B cell (primary cell): ENCODE measurements at regions not wholly inside any gene's neighbourhood (a gene's known extent, or its start where the extent isn't known, plus 50 kb on each side); places are given as distances from the start of the nearest gene placed in this dataset.

ENCODE experiments used
- ATAC-seq: fragments of 200-7000 bp; cut with Tn5 transposase; one replicate; pipeline ENCODE4 v1.10.0; 2021; ENCODE audit warnings: low read depth, mild to moderate bottlenecking, moderate number of reproducible peaks, moderate library complexity
- CTCF ChIA-PET: fragments of 350-600 bp; sonication (Branson Sonifier 250); formaldehyde crosslinking; loops from one replicate; lab custom pipeline; 2021; ENCODE audit warnings: antibody characterized with exemption, inconsistent platforms; lab: Charles Lee
- POLR2A ChIA-PET: fragments of 350-600 bp; sonication (Branson Sonifier 250); formaldehyde crosslinking; loops from one replicate; lab custom pipeline; 2021; ENCODE audit warnings: antibody characterized with exemption; lab: Charles Lee
- DNase-seq: peaks from one replicate; pipeline ENCODE4 v3.0.0; 2013
- H2AFZ ChIP-seq: 2 replicates; pipeline ENCODE4 v1.6.1; 2012; ENCODE audit warnings: mild to moderate bottlenecking, low read depth, low read length; ENCODE audit not compliant: insufficient read depth, poor library complexity, severe bottlenecking
- H3K27ac ChIP-seq, 2 donors: 1 replicate in 1 of 2; 2 replicates in 1 of 2; pipeline ENCODE4 v1.5.1; 2012 to 2013; ENCODE audit warnings: low read length in 2 of 2, mild to moderate bottlenecking in 2 of 2, moderate library complexity in 1 of 2
- H3K27me3 ChIP-seq, 4 experiments: fragments of 200-600 bp in 1 of 4; sonication (generic) in 1 of 4; replicated peaks in 1 of 4; 1 replicate in 2 of 4; 2 replicates in 2 of 4; pipeline versions ENCODE4 v1.6.1 to v1.7.0; 2013 to 2016; ENCODE audit warnings: low read length in 3 of 4, mild to moderate bottlenecking in 2 of 4, mixed read lengths in 1 of 4, moderate library complexity in 1 of 4; ENCODE audit not compliant: insufficient read depth in 4 of 4, control insufficient read depth in 3 of 4; ENCODE audit errors: control extremely low read depth in 1 of 4
- H3K36me3 ChIP-seq, 2 experiments: replicated peaks in 1 of 2; 1 replicate in 1 of 2; 2 replicates in 1 of 2; pipeline versions ENCODE4 v1.6.1 to v1.7.1; 2013; ENCODE audit warnings: low read length in 1 of 2; ENCODE audit not compliant: insufficient read depth in 2 of 2, control insufficient read depth in 1 of 2; ENCODE audit errors: control extremely low read depth in 1 of 2, extremely low read depth in 1 of 2
- H3K4me1 ChIP-seq, 2 donors: fragments of 200-600 bp in 1 of 2; sonication (generic) in 1 of 2; 1 replicate in 1 of 2; 2 replicates in 1 of 2; pipeline versions ENCODE4 v1.5.1 to v1.6.1; 2013 to 2017; ENCODE audit warnings: low read length in 2 of 2; ENCODE audit not compliant: control insufficient read depth in 2 of 2, insufficient read depth in 2 of 2
- H3K4me2 ChIP-seq: replicated peaks from 2 replicates; pipeline ENCODE3; 2012; ENCODE audit warnings: mild to moderate bottlenecking, low read depth, low read length; ENCODE audit not compliant: poor library complexity, severe bottlenecking
- H3K4me3 ChIP-seq, 5 experiments: fragments of 200-600 bp in 1 of 5; sonication (generic) in 1 of 5; 1 replicate in 3 of 5; 2 replicates in 2 of 5; pipeline versions ENCODE4 v1.5.1 to v1.7.0; 2011 to 2016; ENCODE audit warnings: low read length in 4 of 5, mild to moderate bottlenecking in 4 of 5, low read depth in 2 of 5, control low read depth in 1 of 5, moderate library complexity in 1 of 5; ENCODE audit not compliant: insufficient read depth in 1 of 5; ENCODE audit errors: control extremely low read depth in 1 of 5, extremely low read depth in 1 of 5
- H3K79me2 ChIP-seq: fragments of 200-600 bp; sonication (generic); one replicate; pipeline ENCODE4 v1.6.0; 2016; ENCODE audit warnings: low read length; ENCODE audit not compliant: control insufficient read depth, insufficient read depth
- H3K9ac ChIP-seq: fragments of 200-600 bp; sonication (generic); 2 replicates; pipeline ENCODE4 v1.6.1; 2017; ENCODE audit warnings: mild to moderate bottlenecking, low read length, moderate library complexity
- H3K9me3 ChIP-seq, 3 donors: one replicate each; pipeline versions ENCODE4 v1.6.1 to v1.7.1; 2013; ENCODE audit warnings: low read length in 2 of 3; ENCODE audit not compliant: control insufficient read depth in 2 of 3, insufficient read depth in 1 of 3; ENCODE audit errors: control extremely low read depth in 1 of 3
- H4K20me1 ChIP-seq: 2 replicates; pipeline ENCODE4 v1.6.0; 2012; ENCODE audit warnings: mild to moderate bottlenecking, low read length; ENCODE audit not compliant: insufficient read depth, control insufficient read depth, poor library complexity, severe bottlenecking
- H3K27ac Mint-ChIP-seq: one replicate; pipeline ENCODE4 v1.8.0; 2021; ENCODE audit warnings: mixed read lengths
- H3K27me3 Mint-ChIP-seq: one replicate; pipeline ENCODE4 v1.8.0; 2021; ENCODE audit warnings: mixed read lengths
- H3K4me1 Mint-ChIP-seq: one replicate; pipeline ENCODE4 v1.8.0; 2021; ENCODE audit warnings: mixed read lengths
- H3K4me3 Mint-ChIP-seq: one replicate; pipeline ENCODE4 v1.8.0; 2021; ENCODE audit warnings: mixed read lengths
- H3K9me3 Mint-ChIP-seq: one replicate; pipeline ENCODE4 v1.8.0; 2022; ENCODE audit warnings: mixed read lengths; ENCODE audit not compliant: insufficient read depth
- EZH2 ChIP-seq: IDR thresholded peaks from 2 replicates; pipeline ENCODE4 v1.6.1; 2012; ENCODE audit warnings: borderline replicate concordance, low read depth, mild to moderate bottlenecking, moderate library complexity, low read length; ENCODE audit not compliant: insufficient read depth, poor library complexity, severe bottlenecking
- WGBS: methylation state at CpG from one replicate; pipeline ENCODE4 v1.1.5; 2013; ENCODE audit warnings: missing lambda C conversion rate; ENCODE audit not compliant: insufficient coverage; 5-methylcytosine and 5-hydroxymethylcytosine counted together
- intact Hi-C: fragments of 100-400 bp; cut with micrococcal nuclease; formaldehyde crosslinking; loops from one replicate; pipeline ENCODE4 v1.10.0; 2022
- TF ChIP-seq, protein P1 (sequence below): fragments of 200-600 bp; IDR thresholded peaks from one replicate; pipeline ENCODE4 v1.8.0; 2022; ENCODE audit warnings: antibody characterized with exemption, mild to moderate bottlenecking

DNA sequence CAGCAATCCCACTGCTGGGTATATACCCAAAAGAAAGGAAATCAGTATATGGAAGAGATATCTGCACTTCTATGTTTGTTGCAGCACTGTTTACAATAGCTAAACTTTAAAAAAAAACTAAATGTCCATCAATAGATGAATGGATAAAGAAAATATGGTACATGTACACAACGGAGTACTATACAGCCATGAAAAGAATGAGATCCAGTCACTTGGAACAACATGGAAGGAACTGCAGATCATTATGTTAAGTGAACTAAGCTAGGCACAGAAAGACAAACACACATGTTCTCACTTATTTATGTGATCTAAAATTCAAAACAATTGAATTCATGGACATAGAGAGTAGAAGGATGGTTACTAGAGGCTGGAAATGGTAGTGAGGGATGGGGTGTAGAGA is 400.7 kb downstream of the ZNF674 start:
- Histone ChIP-seq H3K79me2 (no peaks in the 10 kb centered on the region), H3K4me3 (no peak overlapping the region), H3K9ac (no peak overlapping the region), H3K36me3 (no peaks in the 10 kb centered on the region), H3K9me3 (no peaks in the 10 kb centered on the region), H4K20me1 (no peaks in the 10 kb centered on the region), H3K27me3 (no peaks in the 10 kb centered on the region), H2AFZ (no peak overlapping the region), H3K27ac (no peak overlapping the region), H3K4me2 (no peak overlapping the region), H3K4me1 (no peaks in the 10 kb centered on the region)
- Mint-ChIP-seq H3K9me3 (no peaks in the 10 kb centered on the region), H3K4me1 (no peaks in the 10 kb centered on the region), H3K4me3 (no peak overlapping the region), H3K27ac (no peak overlapping the region), H3K27me3 (no peaks in the 10 kb centered on the region)
- TF ChIP-seq, protein P1, sequence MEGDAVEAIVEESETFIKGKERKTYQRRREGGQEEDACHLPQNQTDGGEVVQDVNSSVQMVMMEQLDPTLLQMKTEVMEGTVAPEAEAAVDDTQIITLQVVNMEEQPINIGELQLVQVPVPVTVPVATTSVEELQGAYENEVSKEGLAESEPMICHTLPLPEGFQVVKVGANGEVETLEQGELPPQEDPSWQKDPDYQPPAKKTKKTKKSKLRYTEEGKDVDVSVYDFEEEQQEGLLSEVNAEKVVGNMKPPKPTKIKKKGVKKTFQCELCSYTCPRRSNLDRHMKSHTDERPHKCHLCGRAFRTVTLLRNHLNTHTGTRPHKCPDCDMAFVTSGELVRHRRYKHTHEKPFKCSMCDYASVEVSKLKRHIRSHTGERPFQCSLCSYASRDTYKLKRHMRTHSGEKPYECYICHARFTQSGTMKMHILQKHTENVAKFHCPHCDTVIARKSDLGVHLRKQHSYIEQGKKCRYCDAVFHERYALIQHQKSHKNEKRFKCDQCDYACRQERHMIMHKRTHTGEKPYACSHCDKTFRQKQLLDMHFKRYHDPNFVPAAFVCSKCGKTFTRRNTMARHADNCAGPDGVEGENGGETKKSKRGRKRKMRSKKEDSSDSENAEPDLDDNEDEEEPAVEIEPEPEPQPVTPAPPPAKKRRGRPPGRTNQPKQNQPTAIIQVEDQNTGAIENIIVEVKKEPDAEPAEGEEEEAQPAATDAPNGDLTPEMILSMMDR = no peak
- no peak for TF ChIP-seq EZH2
- DNase-seq = no peak
- ChIA-PET CTCF (no interaction called here), POLR2A (no interaction called here)
- no CpG with 5 or more reads among the region's 1 CpG for WGBS
- intact Hi-C loops = no loop called here
- no peak for ATAC-seq

DNA sequence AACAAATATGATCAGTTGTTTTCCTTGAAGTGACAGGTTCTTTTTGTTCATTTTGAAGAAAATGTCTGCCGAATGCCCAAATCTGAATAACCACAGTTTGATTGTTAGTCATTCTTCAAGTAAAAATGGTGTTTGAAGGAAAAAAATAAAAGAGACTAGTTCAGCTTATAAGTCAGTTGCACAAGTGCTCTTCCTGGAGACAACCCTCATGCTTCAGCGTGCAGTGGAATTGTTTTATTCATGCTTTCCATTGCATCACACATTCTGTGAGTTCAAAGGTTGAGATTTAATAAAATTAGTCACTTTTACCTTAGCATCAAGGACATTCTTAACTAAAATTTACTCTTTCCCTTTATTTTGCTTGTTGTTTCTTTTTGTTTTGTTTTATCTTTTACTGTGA is 404.9 kb downstream of the ZNF674 start:
- no peak for ATAC-seq

More for the DNA sequence above, 404.9 kb downstream of the ZNF674 start:
- H3K4me3 Mint-ChIP-seq = no peak overlapping the region
- WGBS = no CpG with 5 or more reads among the region's 2 CpGs
- H3K79me2 ChIP-seq = no peaks in the 10 kb centered on the region
- H3K27me3 ChIP-seq = no peaks in the 10 kb centered on the region
- no peak overlapping the region for H2AFZ ChIP-seq
- H3K9me3 Mint-ChIP-seq = no peaks in the 10 kb centered on the region
- no peaks in the 10 kb centered on the region for H3K9me3 ChIP-seq
- no peaks in the 10 kb centered on the region for H3K4me1 ChIP-seq
- CTCF ChIA-PET = no interaction called here
- POLR2A ChIA-PET = no interaction called here
- H3K4me2 ChIP-seq = no peak overlapping the region
- TF ChIP-seq EZH2 = no peak
- TF ChIP-seq, protein P1 = no peak
- H3K4me3 ChIP-seq = no peak overlapping the region
- H4K20me1 ChIP-seq = no peaks in the 10 kb centered on the region
- H3K27ac Mint-ChIP-seq = no peak overlapping the region
- H3K27ac ChIP-seq = no peak overlapping the region
- H3K27me3 Mint-ChIP-seq = no peaks in the 10 kb centered on the region
- intact Hi-C loops = no loop called here
- no peak overlapping the region for H3K9ac ChIP-seq
- DNase-seq = no peak
- H3K4me1 Mint-ChIP-seq = no peaks in the 10 kb centered on the region
- no peaks in the 10 kb centered on the region for H3K36me3 ChIP-seq
